A673 (cell line): ENCODE measurements at regions not wholly inside any gene's neighbourhood (a gene's known extent, or its start where the extent isn't known, plus 50 kb on each side); places are given as distances from the start of the nearest gene placed in this dataset.

ENCODE experiments used
- BruUV-seq: library from RNA; stranded (reverse); fragments of 400-500 nt; replicated peaks from 2 replicates; lab custom pipeline; 2021; lab: Mats Ljungman, UMichigan
- CTCF ChIA-PET: fragments of 300-600 bp; sonication (Branson Sonifier 250); formaldehyde crosslinking; loops from one replicate; lab custom pipeline; 2022; ENCODE audit warnings: antibody characterized with exemption; lab: Charles Lee
- POLR2A ChIA-PET: fragments of 300-600 bp; sonication (Branson Sonifier 250); formaldehyde crosslinking; loops from one replicate; lab custom pipeline; 2022; ENCODE audit warnings: antibody characterized with exemption; ENCODE audit not compliant: low non-redundant PET; lab: Charles Lee
- DNase-seq: peaks from one replicate; pipeline ENCODE4 v3.0.0-alpha.2; 2015; ENCODE audit warnings: low spot score
- H3K27ac ChIP-seq: fragments of 200-600 bp; sonication (generic); 2 replicates; pipeline ENCODE4 v1.5.1; 2016; ENCODE audit warnings: mixed run types, low read depth, mild to moderate bottlenecking, mixed read lengths, antibody characterized with exemption, low read length; ENCODE audit not compliant: poor library complexity, severe bottlenecking
- H3K27me3 ChIP-seq: fragments of 200-600 bp; sonication (generic); replicated peaks from 2 replicates; pipeline ENCODE4 v1.6.1; 2017; ENCODE audit warnings: mixed run types, low read depth, mild to moderate bottlenecking, mixed read lengths, antibody characterized with exemption, low read length; ENCODE audit not compliant: insufficient read depth, poor library complexity
- H3K36me3 ChIP-seq: fragments of 200-600 bp; sonication (generic); 2 replicates; pipeline ENCODE4 v1.6.1; 2016; ENCODE audit warnings: mixed run types, mild to moderate bottlenecking, mixed read lengths, antibody characterized with exemption, low read length; ENCODE audit not compliant: insufficient read depth, poor library complexity, severe bottlenecking
- H3K4me1 ChIP-seq: fragments of 200-600 bp; sonication (generic); 2 replicates; pipeline ENCODE4 v1.6.1; 2017; ENCODE audit warnings: mixed run types, mild to moderate bottlenecking, mixed read lengths, antibody characterized with exemption, low read length; ENCODE audit not compliant: insufficient read depth, poor library complexity, severe bottlenecking
- H3K4me3 ChIP-seq: fragments of 200-600 bp; sonication (generic); 2 replicates; pipeline ENCODE4 v1.5.1; 2016; ENCODE audit warnings: low read depth, mixed run types, mild to moderate bottlenecking, mixed read lengths, low read length; ENCODE audit not compliant: poor library complexity, severe bottlenecking
- H3K9me3 ChIP-seq: fragments of 200-600 bp; sonication (generic); 2 replicates; pipeline ENCODE4 v1.6.1; 2016; ENCODE audit warnings: mixed run types, low read depth, mild to moderate bottlenecking, mixed read lengths, antibody characterized with exemption, low read length; ENCODE audit not compliant: poor library complexity, severe bottlenecking
- EZH2 ChIP-seq: fragments of 200-600 bp; sonication (generic); IDR thresholded peaks from 2 replicates; pipeline ENCODE4 v1.6.1; 2017; ENCODE audit warnings: borderline replicate concordance, low read depth, mild to moderate bottlenecking, mixed read lengths, antibody characterized with exemption, low read length; ENCODE audit not compliant: poor library complexity, severe bottlenecking
- intact Hi-C: fragments of 100-400 bp; cut with micrococcal nuclease; formaldehyde crosslinking; loops from one replicate; pipeline ENCODE4 v1.10.0; 2022; ENCODE audit not compliant: unreplicated experiment
- TF ChIP-seq, protein P1 (sequence below): fragments of 300-800, 200-600 bp; sonication (generic); conservative IDR thresholded peaks from 2 replicates; pipeline ENCODE4 v1.5.1; 2017; ENCODE audit warnings: low read depth, mild to moderate bottlenecking, antibody characterized with exemption, low read length, moderate library complexity, mixed read lengths

DNA sequence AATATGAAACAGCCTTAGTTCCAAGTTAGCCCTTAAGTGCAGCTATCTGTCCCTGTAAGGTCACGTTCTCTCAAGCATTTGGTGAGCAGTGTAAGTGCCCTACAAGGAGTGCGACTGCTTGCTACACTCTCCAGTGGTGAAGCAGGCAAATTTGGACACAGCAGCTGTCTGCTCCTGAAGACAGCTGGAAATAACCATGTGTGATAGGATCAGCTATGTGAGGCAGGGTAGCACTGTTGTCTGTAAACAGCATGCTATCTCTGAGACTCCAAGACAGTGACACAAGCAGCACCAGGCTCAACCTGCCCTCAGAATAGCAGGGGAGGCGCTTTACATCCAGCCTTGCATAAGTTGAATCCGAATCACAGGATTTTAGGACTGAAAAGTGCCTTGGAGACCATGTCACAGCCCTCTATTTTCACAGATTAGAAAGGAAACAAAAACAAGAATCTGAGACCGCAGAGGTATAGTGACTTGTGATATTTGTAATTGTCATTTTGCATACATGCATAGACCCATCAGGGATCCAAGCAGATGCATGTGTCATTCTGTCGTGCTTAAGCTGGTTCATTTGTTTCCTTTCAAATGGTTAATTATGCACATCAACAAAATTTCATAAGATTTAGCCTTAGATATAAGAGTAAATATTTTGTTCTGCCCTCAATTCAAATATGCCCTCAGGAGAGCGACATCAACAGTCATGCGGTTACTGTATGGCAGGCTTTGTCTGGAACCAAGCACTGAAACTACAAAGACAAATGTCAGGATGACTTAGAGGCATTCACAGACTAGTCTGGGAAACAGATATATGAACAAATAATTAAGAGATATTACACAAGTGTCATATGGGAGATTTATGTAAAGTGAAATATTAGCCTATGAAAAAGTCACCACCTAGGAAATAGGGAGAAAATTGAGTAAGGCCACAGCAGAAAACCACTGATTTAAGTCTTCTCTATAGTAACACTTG is 134.9 kb upstream of the NRIP1 start:
- Histone ChIP-seq H3K27me3 (no peaks in the 10 kb centered on the region), H3K36me3 (no peaks in the 10 kb centered on the region), H3K27ac (no peak overlapping the region), H3K9me3 (no peaks in the 10 kb centered on the region), H3K4me1 (no peaks in the 10 kb centered on the region), H3K4me3 (no peak overlapping the region)
- intact Hi-C loops, result no loop called here
- no peak for TF ChIP-seq EZH2
- TF ChIP-seq, protein P1, sequence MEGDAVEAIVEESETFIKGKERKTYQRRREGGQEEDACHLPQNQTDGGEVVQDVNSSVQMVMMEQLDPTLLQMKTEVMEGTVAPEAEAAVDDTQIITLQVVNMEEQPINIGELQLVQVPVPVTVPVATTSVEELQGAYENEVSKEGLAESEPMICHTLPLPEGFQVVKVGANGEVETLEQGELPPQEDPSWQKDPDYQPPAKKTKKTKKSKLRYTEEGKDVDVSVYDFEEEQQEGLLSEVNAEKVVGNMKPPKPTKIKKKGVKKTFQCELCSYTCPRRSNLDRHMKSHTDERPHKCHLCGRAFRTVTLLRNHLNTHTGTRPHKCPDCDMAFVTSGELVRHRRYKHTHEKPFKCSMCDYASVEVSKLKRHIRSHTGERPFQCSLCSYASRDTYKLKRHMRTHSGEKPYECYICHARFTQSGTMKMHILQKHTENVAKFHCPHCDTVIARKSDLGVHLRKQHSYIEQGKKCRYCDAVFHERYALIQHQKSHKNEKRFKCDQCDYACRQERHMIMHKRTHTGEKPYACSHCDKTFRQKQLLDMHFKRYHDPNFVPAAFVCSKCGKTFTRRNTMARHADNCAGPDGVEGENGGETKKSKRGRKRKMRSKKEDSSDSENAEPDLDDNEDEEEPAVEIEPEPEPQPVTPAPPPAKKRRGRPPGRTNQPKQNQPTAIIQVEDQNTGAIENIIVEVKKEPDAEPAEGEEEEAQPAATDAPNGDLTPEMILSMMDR, result no peak
- POLR2A ChIA-PET, result no interaction called here
- DNase-seq, result no peak
- CTCF ChIA-PET, result no interaction called here
- no TSS peak for BruUV-seq

DNA sequence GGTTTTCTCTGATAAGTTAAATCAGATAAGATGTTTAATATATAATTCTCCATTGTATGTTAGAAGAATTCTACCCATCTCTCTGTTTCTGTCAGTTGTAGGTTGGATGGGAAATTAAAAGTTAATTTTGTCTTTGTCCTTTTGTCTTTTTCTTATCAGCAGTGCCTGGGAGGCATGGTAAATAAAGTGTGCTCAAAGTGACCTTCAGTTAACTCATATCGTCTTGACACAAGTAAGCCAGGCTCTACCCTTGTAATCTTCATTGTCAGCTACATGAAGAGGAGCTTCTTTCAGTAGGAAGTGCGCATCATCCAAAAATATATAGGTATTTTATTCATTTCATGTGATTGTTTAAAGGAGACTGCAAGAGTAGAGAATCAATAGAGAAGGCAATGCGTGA is 138.9 kb upstream of the NRIP1 start:
- H3K36me3 ChIP-seq, result no peaks in the 10 kb centered on the region
- intact Hi-C loops, result no loop called here
- no peaks in the 10 kb centered on the region for H3K4me1 ChIP-seq
- no peak overlapping the region for H3K27ac ChIP-seq
- ChIA-PET CTCF (no interaction called here), POLR2A (no interaction called here)
- no peak for DNase-seq
- TF ChIP-seq EZH2, result no peak
- TF ChIP-seq, protein P1, result no peak
- H3K9me3 ChIP-seq, result no peaks in the 10 kb centered on the region
- H3K4me3 ChIP-seq, result no peak overlapping the region
- H3K27me3 ChIP-seq, result no peaks in the 10 kb centered on the region
- no TSS peak for BruUV-seq

- H3K4me3 ChIP-seq, result no peak overlapping the region
- no TSS peak for BruUV-seq
- CTCF ChIA-PET, result no interaction called here
- H3K27me3 ChIP-seq, result no peaks in the 10 kb centered on the region
- H3K9me3 ChIP-seq, result no peaks in the 10 kb centered on the region
- H3K27ac ChIP-seq, result no peak overlapping the region
- POLR2A ChIA-PET, result no interaction called here
- TF ChIP-seq, protein P1, result no peak
- TF ChIP-seq EZH2, result no peak
- no peak for DNase-seq
- intact Hi-C loops, result no loop called here
- H3K4me1 ChIP-seq, result no peaks in the 10 kb centered on the region
- no peaks in the 10 kb centered on the region for H3K36me3 ChIP-seq
These were observed 139.6 kb upstream of the NRIP1 start for GRCh38 chr21:15204140-15204969.
